AG04450 (cell line): ENCODE measurements at regions not wholly inside any gene's neighbourhood (a gene's known extent, or its start where the extent isn't known, plus 50 kb on each side); places are given as distances from the start of the nearest gene placed in this dataset.

Source experiments
- CTCF ChIA-PET: fragments of 300-600, 350-600 bp; formaldehyde crosslinking; extraction: SDS; loops from one replicate; lab custom pipeline; 2022; ENCODE audit warnings: antibody characterized with exemption, inconsistent platforms; lab: Charles Lee
- POLR2A ChIA-PET: fragments of 350-600 bp; formaldehyde crosslinking; extraction: SDS; loops from one replicate; lab custom pipeline; 2021; ENCODE audit warnings: antibody characterized with exemption, inconsistent platforms; lab: Yijun Ruan, JAX
- DNase-seq: peaks from one replicate; pipeline ENCODE4 v3.0.0-alpha.2; 2011; ENCODE audit warnings: low read depth, low spot score
- H3K27ac ChIP-seq: one replicate; pipeline ENCODE4 v1.5.1; 2012; ENCODE audit warnings: low read depth, low read length, control low read depth
- H3K27me3 ChIP-seq: one replicate; pipeline ENCODE4 v1.6.0; 2012; ENCODE audit warnings: low read length; ENCODE audit not compliant: control insufficient read depth, insufficient read depth
- H3K4me3 ChIP-seq: 2 replicates; pipeline ENCODE4 v1.5.1; 2011; ENCODE audit warnings: mild to moderate bottlenecking, low read depth, low read length, control low read depth
- H3K9me3 ChIP-seq: 2 replicates; pipeline ENCODE4 v1.5.1; 2012; ENCODE audit warnings: low read length; ENCODE audit not compliant: control insufficient read depth, insufficient read depth
- TF ChIP-seq, protein P1 (sequence below): IDR thresholded peaks from 2 replicates; pipeline ENCODE4 v1.5.1; 2011; ENCODE audit warnings: low read depth, low read length, control low read depth, inconsistent platforms

DNA sequence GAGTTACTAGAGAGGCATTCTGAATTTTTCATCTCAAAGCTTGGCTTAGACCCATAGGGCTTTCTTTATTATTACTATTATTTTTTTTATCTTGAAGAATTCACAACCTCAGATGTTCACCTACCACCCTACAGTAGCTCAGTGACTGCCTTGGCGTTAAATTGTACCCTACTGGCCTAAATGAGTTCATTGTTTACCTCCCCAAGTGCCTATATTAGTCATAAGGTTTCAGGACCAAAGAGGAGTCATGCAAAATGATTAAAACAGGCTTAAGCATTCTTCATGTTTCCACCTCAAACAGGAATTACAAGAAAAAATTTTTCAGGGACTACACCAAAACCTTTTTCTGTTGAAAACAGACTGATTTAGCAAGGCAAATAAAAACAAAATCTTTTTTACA, 751.5 kb downstream of the SQOR start:
- POLR2A ChIA-PET, result no interaction called here
- CTCF ChIA-PET, result no interaction called here
- no peak for DNase-seq

DNA sequence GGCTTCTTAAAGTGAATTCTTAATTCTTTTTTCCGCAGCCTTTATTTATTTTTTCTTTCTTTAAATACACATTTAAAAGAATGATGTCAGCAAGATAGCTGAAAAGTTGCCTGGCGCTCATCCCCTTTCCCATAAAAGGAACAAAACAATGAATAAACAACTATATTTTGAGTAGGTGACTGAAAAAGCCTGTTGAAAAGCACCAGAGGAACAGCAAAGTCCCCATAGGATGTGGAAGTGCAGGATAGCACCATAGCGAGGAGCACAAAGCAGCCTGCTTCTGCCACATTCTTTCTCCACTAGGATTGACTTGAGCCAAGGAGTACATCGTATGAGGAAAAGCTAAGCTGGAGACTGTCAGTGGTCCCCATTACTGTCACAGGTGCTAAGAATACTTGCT, 754.9 kb downstream of the SQOR start:
- DNase-seq, result no peak
- no peaks in the 10 kb centered on the region for H3K27me3 ChIP-seq
- ChIA-PET POLR2A (no interaction called here), CTCF (no interaction called here)
- no peak overlapping the region for H3K4me3 ChIP-seq
- no peaks in the 10 kb centered on the region; the same call in 1 of the 2 replicates for H3K9me3 ChIP-seq
- no peak overlapping the region for H3K27ac ChIP-seq
- TF ChIP-seq, protein P1, sequence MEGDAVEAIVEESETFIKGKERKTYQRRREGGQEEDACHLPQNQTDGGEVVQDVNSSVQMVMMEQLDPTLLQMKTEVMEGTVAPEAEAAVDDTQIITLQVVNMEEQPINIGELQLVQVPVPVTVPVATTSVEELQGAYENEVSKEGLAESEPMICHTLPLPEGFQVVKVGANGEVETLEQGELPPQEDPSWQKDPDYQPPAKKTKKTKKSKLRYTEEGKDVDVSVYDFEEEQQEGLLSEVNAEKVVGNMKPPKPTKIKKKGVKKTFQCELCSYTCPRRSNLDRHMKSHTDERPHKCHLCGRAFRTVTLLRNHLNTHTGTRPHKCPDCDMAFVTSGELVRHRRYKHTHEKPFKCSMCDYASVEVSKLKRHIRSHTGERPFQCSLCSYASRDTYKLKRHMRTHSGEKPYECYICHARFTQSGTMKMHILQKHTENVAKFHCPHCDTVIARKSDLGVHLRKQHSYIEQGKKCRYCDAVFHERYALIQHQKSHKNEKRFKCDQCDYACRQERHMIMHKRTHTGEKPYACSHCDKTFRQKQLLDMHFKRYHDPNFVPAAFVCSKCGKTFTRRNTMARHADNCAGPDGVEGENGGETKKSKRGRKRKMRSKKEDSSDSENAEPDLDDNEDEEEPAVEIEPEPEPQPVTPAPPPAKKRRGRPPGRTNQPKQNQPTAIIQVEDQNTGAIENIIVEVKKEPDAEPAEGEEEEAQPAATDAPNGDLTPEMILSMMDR, result no peak

More for the DNA sequence above, 751.5 kb downstream of the SQOR start:
- TF ChIP-seq, protein P1, result no peak
- no peaks in the 10 kb centered on the region; the same call in 1 of the 2 replicates for H3K9me3 ChIP-seq
- no peak overlapping the region for H3K27ac ChIP-seq
- no peak overlapping the region for H3K4me3 ChIP-seq
- no peaks in the 10 kb centered on the region for H3K27me3 ChIP-seq

DNA sequence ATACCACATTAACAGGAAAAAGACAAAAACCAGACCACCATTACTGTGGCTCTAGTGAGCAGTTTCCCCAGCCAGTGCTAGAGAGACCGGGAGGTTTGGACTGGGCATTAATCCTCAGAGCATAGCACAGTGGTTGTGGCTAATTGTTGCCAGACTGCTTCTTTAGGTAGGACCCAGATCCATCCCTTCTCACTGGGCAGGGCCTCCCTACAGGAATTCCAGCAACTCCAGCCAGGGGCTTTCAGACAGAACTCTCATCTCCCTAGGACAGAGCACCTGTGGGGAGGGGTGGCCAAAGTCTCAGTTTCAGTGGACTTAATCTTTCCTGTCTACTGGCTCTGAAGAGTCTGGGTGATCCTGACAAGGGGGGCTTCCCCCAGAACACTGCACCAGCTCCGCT, 759.6 kb downstream of the SQOR start:
- Histone ChIP-seq H3K27ac (no peak overlapping the region), H3K4me3 (no peak overlapping the region), H3K27me3 (no peaks in the 10 kb centered on the region), H3K9me3 (no peaks in the 10 kb centered on the region; the same call in 1 of the 2 replicates)
- TF ChIP-seq, protein P1, result no peak
- ChIA-PET CTCF (no interaction called here), POLR2A (no interaction called here)
- no peak for DNase-seq

DNA sequence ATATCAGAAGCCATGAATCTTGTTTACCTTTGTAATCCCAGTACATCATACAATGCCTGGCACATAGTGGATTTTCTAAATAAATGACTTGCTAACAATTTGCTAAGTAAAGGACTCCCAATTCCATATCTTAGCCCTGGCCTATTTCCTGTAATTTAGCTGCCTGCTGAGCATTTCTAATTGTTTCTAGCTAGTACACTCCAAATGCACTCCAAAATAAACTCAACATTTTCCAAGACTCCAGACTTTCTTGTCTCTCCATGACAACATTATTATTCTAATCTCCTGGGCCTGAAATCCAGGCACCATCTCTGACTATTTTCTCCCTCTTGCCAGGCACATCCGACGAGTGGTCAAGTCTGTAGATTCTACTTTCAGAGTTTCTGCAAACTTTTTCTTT, 773.5 kb downstream of the SQOR start:
- ChIA-PET POLR2A (no interaction called here), CTCF (no interaction called here)
- no peak for DNase-seq
- Histone ChIP-seq H3K27ac (no peak overlapping the region), H3K9me3 (peaks cover 4% of the 10 kb centered on the region; the same call in 1 of the 2 replicates), H3K4me3 (no peak overlapping the region), H3K27me3 (no peaks in the 10 kb centered on the region)
- TF ChIP-seq, protein P1, result no peak

DNA sequence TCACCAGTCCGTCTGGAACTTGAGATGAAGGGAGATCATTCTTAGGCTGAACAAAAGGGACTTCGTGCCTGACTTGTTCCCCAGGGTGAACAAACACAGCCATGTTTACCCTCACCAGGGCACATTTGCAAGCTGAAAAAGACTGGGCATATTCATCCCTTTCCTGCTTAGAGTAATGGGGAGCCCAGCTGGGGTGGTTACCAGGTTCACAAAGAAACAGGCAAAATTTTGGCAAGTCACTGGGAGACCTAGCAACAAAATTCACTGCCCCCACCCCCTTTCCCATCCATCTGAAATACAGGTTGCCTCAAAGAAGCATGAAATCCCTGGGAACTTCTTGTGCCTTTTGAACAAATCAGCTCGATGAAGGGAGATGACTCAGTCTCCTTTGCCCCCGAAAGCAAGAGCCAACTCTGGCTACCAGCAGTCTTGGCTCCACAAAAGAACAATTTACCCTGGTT, 775.0 kb downstream of the SQOR start:
- DNase-seq, result no peak
- Histone ChIP-seq H3K27ac (no peak overlapping the region), H3K4me3 (no peak overlapping the region), H3K27me3 (no peaks in the 10 kb centered on the region), H3K9me3 (peaks cover 4% of the 10 kb centered on the region; the same call in 1 of the 2 replicates)
- POLR2A ChIA-PET, result no interaction called here
- TF ChIP-seq, protein P1, result no peak
- CTCF ChIA-PET, result no interaction called here
